DMS53 treated with DMSO at 0.1 percent for 48 hours (cell line): ENCODE measurements at regions not wholly inside any gene's neighbourhood (a gene's known extent, or its start where the extent isn't known, plus 50 kb on each side); places are given as distances from the start of the nearest gene placed in this dataset.

ENCODE experiments used
- DNase-seq: peaks from one replicate; lab custom pipeline; 2025; ENCODE audit not compliant: unreplicated experiment; lab: John Stamatoyannopoulos, UW

- no peak for DNase-seq
Measured at GRCh38 chr11:19294444-19294843, 53.7 kb upstream of the E2F8 start.

GRCh38 chr11:19291064-19291463 lies 50.3 kb upstream of the E2F8 start:
- no peak for DNase-seq
